Lower leg skin (tissue), 4 donors: ENCODE measurements at regions not wholly inside any gene's neighbourhood (a gene's known extent, or its start where the extent isn't known, plus 50 kb on each side); places are given as distances from the start of the nearest gene placed in this dataset.

ENCODE experiments used
- DNase-seq, 2 donors: peaks; one replicate each; pipeline ENCODE4 v3.0.0-alpha.2; 2019; ENCODE audit warnings: low spot score in 2 of 2
- H3K4me3 ChIP-seq: fragments of 200-600 bp; sonication (generic); 2 replicates; pipeline ENCODE4 v1.5.1; 2017; ENCODE audit warnings: mild to moderate bottlenecking, low read depth; ENCODE audit not compliant: poor library complexity, severe bottlenecking
- POLR2A ChIP-seq, 2 donors: fragments of 450-650 bp; IDR thresholded peaks; one replicate each; pipeline ENCODE4 v1.6.1; 2016 to 2017; ENCODE audit warnings: antibody characterized with exemption in 2 of 2, mild to moderate bottlenecking in 1 of 2, moderate library complexity in 1 of 2
- WGBS, 2 donors: methylation state at CpG; one replicate each; pipeline ENCODE4 v1.1.5; 2018; 5-methylcytosine and 5-hydroxymethylcytosine counted together
- intact Hi-C: fragments of 100-400 bp; cut with DNase I; formaldehyde crosslinking; loops from one replicate; pipeline ENCODE4 v1.15.0; 2023; ENCODE audit warnings: low total_unique reads
- TF ChIP-seq, protein P1 (sequence below), 3 donors: fragments of 450-650 bp; IDR thresholded peaks; one replicate each; pipeline ENCODE4 v1.5.1; 2016; ENCODE audit warnings: antibody characterized with exemption in 3 of 3, mild to moderate bottlenecking in 3 of 3, moderate library complexity in 2 of 3

- TF ChIP-seq, protein P1, sequence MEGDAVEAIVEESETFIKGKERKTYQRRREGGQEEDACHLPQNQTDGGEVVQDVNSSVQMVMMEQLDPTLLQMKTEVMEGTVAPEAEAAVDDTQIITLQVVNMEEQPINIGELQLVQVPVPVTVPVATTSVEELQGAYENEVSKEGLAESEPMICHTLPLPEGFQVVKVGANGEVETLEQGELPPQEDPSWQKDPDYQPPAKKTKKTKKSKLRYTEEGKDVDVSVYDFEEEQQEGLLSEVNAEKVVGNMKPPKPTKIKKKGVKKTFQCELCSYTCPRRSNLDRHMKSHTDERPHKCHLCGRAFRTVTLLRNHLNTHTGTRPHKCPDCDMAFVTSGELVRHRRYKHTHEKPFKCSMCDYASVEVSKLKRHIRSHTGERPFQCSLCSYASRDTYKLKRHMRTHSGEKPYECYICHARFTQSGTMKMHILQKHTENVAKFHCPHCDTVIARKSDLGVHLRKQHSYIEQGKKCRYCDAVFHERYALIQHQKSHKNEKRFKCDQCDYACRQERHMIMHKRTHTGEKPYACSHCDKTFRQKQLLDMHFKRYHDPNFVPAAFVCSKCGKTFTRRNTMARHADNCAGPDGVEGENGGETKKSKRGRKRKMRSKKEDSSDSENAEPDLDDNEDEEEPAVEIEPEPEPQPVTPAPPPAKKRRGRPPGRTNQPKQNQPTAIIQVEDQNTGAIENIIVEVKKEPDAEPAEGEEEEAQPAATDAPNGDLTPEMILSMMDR (IDR thresholded peaks at IDR 0.05), result no peak
- TF ChIP-seq POLR2A (IDR thresholded peaks at IDR 0.05), result no peak
- WGBS, 2 donors, result 22 to 26% methylated on average over 21 of the region's 21 CpGs
- H3K4me3 ChIP-seq, result peak overlapping the region; percentile 7
- intact Hi-C loops, result no loop called here
- peak in 1 of 2 donors; percentile 86 for DNase-seq
These were observed 199.6 kb downstream of the HRH4 start for GRCh38 chr18:24659827-24660720.

GRCh38 chr18:24660956-24661355 lies 200.5 kb downstream of the HRH4 start:
- 37 to 40% methylated on average over 1 of the region's 1 CpG for WGBS, 2 donors
- TF ChIP-seq, protein P1 (IDR thresholded peaks at IDR 0.05), result no peak
- no peak for TF ChIP-seq POLR2A (IDR thresholded peaks at IDR 0.05)
- DNase-seq, result no peak

DNA sequence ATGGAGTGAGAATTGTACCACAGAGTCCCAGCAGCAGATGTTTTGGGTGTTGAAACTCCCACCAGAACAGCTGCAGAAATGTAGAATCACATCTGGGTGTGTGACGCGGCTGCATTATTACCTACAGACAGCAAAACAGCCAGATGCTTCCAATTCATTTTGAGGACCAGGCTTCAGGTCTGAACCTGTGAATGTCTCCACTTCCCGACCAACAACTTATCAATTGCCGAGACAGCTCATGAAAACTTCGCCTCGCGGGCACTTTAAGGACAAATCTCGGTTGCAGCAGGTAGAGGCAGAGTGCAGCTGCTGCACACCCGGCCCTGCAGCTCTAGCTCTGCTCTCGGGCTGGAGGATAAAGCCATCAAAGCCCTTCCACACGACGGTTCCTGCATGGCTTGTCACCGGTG lies 202.0 kb downstream of the HRH4 start:
- intact Hi-C loops, result no loop called here
- DNase-seq, result no peak
- 31 to 42% methylated on average over 13 of the region's 13 CpGs for WGBS, 2 donors
- H3K4me3 ChIP-seq, result no peak overlapping the region
- TF ChIP-seq, protein P1 (IDR thresholded peaks at IDR 0.05), result no peak
- no peak for TF ChIP-seq POLR2A (IDR thresholded peaks at IDR 0.05)

More at GRCh38 chr18:24660956-24661355, 200.5 kb downstream of the HRH4 start:
- no peak overlapping the region for H3K4me3 ChIP-seq
- intact Hi-C loops, result no loop called here

DNA sequence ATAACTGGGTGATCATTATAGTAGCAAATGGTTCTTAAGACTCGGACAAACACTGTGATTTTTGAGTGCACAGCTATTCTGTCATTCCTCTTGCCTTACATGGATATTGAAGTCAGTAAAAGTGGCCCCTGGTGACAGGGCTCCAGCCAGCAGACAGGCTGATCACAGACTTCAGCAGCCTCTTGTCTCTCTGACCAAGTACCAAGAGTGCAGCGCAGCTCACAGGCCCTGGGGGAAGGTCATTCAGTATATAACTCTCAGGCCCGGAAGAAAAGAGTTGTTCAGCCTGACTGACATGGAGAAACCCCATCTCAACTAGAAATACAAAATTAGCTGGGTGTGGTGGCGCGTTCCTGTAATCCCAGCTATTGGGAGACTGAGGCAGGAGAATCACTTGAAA lies 202.6 kb downstream of the HRH4 start:
- TF ChIP-seq, protein P1 (IDR thresholded peaks at IDR 0.05), result no peak
- TF ChIP-seq POLR2A (IDR thresholded peaks at IDR 0.05), result no peak
- WGBS, 2 donors, result 78 to 96% methylated on average over 5 of the region's 5 CpGs
- intact Hi-C loops, result no loop called here
- DNase-seq, result no peak
- no peak overlapping the region for H3K4me3 ChIP-seq

- TF ChIP-seq, protein P1 (IDR thresholded peaks at IDR 0.05), result no peak
- TF ChIP-seq POLR2A (IDR thresholded peaks at IDR 0.05), result no peak
- 73 to 77% methylated on average over 2 of the region's 2 CpGs for WGBS, 2 donors
- no peak for DNase-seq
- intact Hi-C loops, result no loop called here
- no peak overlapping the region for H3K4me3 ChIP-seq
These were observed 208.6 kb downstream of the HRH4 start for GRCh38 chr18:24669015-24669414.
